ENCODE measurements at regions not wholly inside any gene's neighbourhood (a gene's known extent, or its start where the extent isn't known, plus 50 kb on each side); places are given as distances from the start of the nearest gene placed in this dataset.

DNA sequence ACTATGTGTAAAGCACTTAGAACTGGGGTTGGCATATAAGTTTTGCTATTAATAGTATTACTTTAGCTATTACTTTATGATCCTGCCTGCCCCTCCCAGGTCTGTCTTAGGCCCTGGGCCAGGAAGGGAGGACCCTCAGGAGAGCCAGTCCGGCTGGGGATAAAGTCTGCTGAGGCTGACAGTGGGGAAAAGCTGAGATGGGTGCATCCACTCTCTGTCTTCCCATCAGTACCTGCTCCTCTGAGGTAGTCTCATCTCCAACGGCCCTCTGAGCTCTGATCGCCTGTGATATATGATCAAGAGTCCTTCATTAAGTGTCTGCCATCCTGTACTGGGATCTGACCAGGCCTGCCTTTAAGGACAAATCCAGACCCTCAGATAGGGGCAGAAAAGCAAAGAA, 156.5 kb upstream of the PJA1 start (continued):
- TF ChIP-seq, protein P1, sequence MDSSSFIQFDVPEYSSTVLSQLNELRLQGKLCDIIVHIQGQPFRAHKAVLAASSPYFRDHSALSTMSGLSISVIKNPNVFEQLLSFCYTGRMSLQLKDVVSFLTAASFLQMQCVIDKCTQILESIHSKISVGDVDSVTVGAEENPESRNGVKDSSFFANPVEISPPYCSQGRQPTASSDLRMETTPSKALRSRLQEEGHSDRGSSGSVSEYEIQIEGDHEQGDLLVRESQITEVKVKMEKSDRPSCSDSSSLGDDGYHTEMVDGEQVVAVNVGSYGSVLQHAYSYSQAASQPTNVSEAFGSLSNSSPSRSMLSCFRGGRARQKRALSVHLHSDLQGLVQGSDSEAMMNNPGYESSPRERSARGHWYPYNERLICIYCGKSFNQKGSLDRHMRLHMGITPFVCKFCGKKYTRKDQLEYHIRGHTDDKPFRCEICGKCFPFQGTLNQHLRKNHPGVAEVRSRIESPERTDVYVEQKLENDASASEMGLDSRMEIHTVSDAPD (CRISPR knock-in tag; IDR thresholded peaks at IDR 0.05): no peak
- TF ChIP-seq ZNF747 (CRISPR knock-in tag; IDR thresholded peaks at IDR 0.05; ENCODE audit: borderline replicate concordance) (no peak), FOXO1 (CRISPR knock-in tag; IDR thresholded peaks at IDR 0.05) (no peak), SALL1 (CRISPR knock-in tag; IDR thresholded peaks at IDR 0.05) (no peak), PAX8 (CRISPR knock-in tag; IDR thresholded peaks at IDR 0.05; ENCODE audit: borderline replicate concordance) (no peak), KDM4B (CRISPR knock-in tag; IDR thresholded peaks at IDR 0.05) (no peak), SP140L (CRISPR knock-in tag; IDR thresholded peaks at IDR 0.05; ENCODE audit: borderline replicate concordance) (no peak), TBX2 (CRISPR knock-in tag; IDR thresholded peaks at IDR 0.05; ENCODE audit: borderline replicate concordance) (no peak)
- TF ChIP-seq, protein P2, sequence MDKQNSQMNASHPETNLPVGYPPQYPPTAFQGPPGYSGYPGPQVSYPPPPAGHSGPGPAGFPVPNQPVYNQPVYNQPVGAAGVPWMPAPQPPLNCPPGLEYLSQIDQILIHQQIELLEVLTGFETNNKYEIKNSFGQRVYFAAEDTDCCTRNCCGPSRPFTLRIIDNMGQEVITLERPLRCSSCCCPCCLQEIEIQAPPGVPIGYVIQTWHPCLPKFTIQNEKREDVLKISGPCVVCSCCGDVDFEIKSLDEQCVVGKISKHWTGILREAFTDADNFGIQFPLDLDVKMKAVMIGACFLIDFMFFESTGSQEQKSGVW (CRISPR knock-in tag; IDR thresholded peaks at IDR 0.05; ENCODE audit: borderline replicate concordance): no peak
- TF ChIP-seq, protein P3, sequence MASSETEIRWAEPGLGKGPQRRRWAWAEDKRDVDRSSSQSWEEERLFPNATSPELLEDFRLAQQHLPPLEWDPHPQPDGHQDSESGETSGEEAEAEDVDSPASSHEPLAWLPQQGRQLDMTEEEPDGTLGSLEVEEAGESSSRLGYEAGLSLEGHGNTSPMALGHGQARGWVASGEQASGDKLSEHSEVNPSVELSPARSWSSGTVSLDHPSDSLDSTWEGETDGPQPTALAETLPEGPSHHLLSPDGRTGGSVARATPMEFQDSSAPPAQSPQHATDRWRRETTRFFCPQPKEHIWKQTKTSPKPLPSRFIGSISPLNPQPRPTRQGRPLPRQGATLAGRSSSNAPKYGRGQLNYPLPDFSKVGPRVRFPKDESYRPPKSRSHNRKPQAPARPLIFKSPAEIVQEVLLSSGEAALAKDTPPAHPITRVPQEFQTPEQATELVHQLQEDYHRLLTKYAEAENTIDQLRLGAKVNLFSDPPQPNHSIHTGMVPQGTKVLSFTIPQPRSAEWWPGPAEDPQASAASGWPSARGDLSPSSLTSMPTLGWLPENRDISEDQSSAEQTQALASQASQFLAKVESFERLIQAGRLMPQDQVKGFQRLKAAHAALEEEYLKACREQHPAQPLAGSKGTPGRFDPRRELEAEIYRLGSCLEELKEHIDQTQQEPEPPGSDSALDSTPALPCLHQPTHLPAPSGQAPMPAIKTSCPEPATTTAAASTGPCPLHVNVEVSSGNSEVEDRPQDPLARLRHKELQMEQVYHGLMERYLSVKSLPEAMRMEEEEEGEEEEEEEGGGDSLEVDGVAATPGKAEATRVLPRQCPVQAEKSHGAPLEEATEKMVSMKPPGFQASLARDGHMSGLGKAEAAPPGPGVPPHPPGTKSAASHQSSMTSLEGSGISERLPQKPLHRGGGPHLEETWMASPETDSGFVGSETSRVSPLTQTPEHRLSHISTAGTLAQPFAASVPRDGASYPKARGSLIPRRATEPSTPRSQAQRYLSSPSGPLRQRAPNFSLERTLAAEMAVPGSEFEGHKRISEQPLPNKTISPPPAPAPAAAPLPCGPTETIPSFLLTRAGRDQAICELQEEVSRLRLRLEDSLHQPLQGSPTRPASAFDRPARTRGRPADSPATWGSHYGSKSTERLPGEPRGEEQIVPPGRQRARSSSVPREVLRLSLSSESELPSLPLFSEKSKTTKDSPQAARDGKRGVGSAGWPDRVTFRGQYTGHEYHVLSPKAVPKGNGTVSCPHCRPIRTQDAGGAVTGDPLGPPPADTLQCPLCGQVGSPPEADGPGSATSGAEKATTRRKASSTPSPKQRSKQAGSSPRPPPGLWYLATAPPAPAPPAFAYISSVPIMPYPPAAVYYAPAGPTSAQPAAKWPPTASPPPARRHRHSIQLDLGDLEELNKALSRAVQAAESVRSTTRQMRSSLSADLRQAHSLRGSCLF (CRISPR knock-in tag; IDR thresholded peaks at IDR 0.05; ENCODE audit: borderline replicate concordance): no peak

All from HepG2 (cell line).